Breast epithelium (tissue), 4 donors: ENCODE measurements at regions not wholly inside any gene's neighbourhood (a gene's known extent, or its start where the extent isn't known, plus 50 kb on each side); places are given as distances from the start of the nearest gene placed in this dataset.
"Not testable (repeated sequence)": the region's sequence is repeated elsewhere in the genome, so short reads cannot be mapped to it uniquely, and the experiment has no call there.

Source experiments
- DNase-seq, 2 donors: peaks; one replicate each; pipeline ENCODE4 v3.0.0-alpha.2; 2019; ENCODE audit warnings: low spot score in 2 of 2
- H3K27ac ChIP-seq, 2 donors: fragments of 200-600 bp; sonication (generic) in 1 of 2; one replicate each; pipeline ENCODE4 v1.5.1; 2016 to 2019; ENCODE audit warnings: mild to moderate bottlenecking in 1 of 2
- H3K27me3 ChIP-seq, 2 donors: fragments of 200-600 bp; sonication (generic) in 1 of 2; one replicate each; pipeline versions ENCODE4 v1.5.1 to v1.6.0; 2017 to 2019; ENCODE audit warnings: control low read depth in 1 of 2, mild to moderate bottlenecking in 1 of 2
- H3K36me3 ChIP-seq: fragments of 200-600 bp; one replicate; pipeline ENCODE4 v1.5.1; 2019
- H3K4me1 ChIP-seq, 2 donors: fragments of 200-600 bp; sonication (generic); one replicate each; pipeline ENCODE4 v1.5.1; 2016 to 2019; ENCODE audit warnings: control low read depth in 1 of 2
- H3K4me3 ChIP-seq, 3 donors: fragments of 200-600 bp; sonication (generic); 1 replicate in 2 of 3; 2 replicates in 1 of 3; pipeline ENCODE4 v1.5.1; 2016 to 2019; ENCODE audit warnings: mild to moderate bottlenecking in 3 of 3, moderate library complexity in 2 of 3
- H3K9me3 ChIP-seq, 2 donors: fragments of 200-600 bp; sonication (generic) in 1 of 2; one replicate each; pipeline ENCODE4 v1.5.1; 2016 to 2019; ENCODE audit warnings: control low read depth in 1 of 2
- intact Hi-C: fragments of 100-400 bp; cut with DNase I; formaldehyde crosslinking; loops from one replicate; pipeline ENCODE4 v1.15.1; 2023; ENCODE audit warnings: low total_unique reads

DNA sequence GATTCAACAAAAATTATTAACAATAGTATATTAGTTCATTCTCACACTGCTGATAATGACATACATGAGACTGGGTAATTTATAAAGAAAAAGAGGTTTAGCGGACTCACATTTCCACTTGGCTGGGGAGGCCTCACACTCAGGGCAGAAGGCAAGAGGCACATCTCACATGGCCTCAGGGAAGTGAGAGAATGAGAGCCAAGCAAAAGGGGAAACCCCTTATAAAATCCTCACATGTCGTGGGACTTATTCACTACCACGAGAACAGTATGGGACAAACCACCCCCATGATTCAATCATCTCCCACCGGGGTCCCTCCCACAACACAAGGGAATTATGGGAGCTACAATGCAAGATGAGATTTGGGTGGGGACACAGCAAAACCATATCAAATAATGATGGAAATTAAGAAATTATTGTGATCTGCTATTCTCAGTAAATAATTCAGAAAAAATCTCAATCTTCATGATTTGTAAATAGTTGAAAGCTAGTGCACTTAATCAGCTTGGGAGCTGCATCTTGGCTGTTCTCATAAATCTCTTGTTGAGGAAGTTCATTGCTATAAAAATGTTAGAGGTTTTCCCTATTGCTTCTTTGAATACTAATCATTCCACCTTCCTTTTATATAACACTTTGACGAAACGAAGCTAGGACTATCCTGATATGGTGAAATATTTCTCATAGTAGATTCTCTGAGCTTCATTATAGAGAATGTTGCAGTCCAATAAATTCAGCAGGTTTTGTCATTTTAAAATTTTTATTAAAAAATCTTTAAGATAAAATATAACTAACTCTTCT is 179.2 kb downstream of the SPDYE17 start:
- DNase-seq, H3K4me3 ChIP-seq, H3K36me3 ChIP-seq, H3K9me3 ChIP-seq, H3K27me3 ChIP-seq, intact Hi-C loops, H3K4me1 ChIP-seq, H3K27ac ChIP-seq: not testable (repeated sequence)

DNA sequence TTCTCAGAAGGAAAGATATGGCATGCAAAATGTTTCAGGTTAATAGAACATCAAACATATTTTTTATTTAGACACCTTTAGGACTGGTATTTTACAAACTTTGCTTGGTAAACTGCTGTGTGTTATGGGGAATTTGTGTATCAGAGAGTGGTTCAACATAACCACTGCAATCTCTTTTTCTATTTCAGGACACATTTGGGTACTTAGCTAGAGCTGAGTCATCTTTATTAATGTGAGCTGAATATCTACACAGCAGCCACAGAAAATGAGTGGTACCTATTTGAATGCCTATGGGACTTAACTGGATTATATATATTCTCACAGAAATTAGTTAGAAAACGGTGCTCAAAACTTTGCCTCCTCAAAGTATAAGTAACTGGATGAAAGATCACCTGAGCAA is 179.8 kb downstream of the SPDYE17 start:
- H3K36me3 ChIP-seq, intact Hi-C loops, H3K27ac ChIP-seq, DNase-seq, H3K27me3 ChIP-seq, H3K9me3 ChIP-seq, H3K4me3 ChIP-seq, H3K4me1 ChIP-seq: not testable (repeated sequence)

DNA sequence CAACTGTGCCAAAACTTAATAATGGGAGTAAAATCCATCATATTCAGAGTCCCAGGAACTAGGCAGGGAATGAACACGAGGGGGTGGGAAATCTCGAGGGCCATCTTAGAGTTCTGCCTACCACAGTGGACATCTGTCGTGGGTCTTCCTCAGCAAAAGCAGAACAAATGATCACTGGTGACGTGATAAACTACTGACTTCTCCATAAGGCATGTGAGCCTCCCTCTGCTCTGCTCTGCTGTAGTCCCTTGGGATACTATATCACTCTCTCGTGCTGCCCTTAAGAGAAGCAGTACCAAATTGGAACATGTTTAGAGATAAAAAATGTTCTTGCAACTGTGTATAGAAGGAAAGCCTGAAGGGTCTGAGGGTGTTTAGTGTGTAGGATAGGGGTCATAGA is 180.5 kb downstream of the SPDYE17 start:
- H3K9me3 ChIP-seq, H3K36me3 ChIP-seq, H3K4me3 ChIP-seq, DNase-seq, H3K4me1 ChIP-seq, H3K27me3 ChIP-seq, H3K27ac ChIP-seq, intact Hi-C loops: not testable (repeated sequence)

DNA sequence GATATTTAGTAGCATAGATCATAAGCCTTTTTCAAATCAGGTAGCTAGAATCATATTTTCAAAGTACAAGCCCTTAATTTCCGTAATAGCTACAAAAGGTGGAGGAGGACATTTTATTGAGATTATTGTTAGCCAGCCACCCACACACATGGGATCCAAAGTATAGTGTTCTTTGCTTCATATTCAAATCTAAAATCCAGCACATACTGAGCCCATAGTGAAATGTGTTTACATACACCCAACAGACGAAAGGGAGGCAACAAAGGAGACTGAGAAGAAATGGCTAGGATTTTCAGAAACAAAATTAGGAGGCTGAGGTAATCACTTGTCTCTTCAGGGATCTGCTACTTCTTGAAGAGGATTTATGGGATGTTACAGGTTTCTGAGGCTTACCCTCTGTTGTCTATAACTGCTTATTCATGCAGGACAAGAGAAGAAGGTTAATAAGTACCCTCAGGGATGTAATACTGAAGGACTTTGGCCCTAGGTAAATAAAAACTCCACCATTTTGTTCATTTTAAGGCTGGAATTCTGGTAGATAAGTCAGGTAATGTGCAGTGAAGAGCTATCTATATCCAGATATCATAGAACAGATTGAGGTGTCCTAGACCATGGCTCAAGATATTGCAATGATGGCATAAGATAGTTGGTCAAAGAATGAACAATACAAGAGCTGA is 182.1 kb downstream of the SPDYE17 start:
- DNase-seq, H3K4me1 ChIP-seq, H3K27me3 ChIP-seq, intact Hi-C loops, H3K4me3 ChIP-seq, H3K36me3 ChIP-seq, H3K9me3 ChIP-seq, H3K27ac ChIP-seq: not testable (repeated sequence)

DNA sequence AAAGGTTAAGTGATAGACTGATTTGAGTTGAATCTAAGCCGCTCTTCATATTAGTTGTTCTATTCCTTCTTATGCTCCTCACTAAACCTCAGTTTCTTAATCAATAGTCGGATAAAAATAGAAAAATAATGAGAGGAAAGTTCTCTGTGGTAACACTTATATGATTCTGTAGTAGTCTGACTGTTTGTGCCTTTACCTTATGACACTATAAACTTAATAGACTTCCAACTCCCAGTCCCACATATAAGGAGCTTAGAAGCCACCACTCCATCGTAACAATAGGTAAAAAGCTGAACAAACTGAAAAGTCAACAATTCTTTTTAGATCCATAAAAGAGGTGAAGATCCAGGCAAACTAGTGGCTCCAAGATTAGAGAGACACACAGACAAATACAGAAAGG is 192.3 kb downstream of the SPDYE17 start:
- H3K36me3 ChIP-seq, H3K4me1 ChIP-seq, H3K4me3 ChIP-seq, intact Hi-C loops, H3K9me3 ChIP-seq, DNase-seq, H3K27me3 ChIP-seq, H3K27ac ChIP-seq: not testable (repeated sequence)

DNA sequence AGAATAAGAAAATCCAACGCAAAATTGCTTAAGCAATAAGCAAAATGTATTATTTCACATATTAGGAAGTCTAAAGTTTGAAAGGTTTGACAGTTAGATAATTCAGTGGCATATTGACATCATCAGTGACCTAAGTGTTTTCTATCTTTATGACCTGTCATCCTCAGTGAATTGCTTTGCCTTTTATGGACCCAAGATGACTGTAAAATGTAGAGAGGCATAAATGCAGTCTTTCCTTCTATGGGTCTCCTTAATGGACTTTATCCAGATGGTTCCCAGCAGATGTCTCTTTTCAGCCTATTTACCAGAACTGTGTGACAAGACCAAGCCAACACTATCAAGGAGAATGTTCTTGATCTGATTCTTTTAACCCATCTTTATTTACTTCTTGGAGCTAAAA is 192.9 kb downstream of the SPDYE17 start:
- H3K4me1 ChIP-seq, H3K36me3 ChIP-seq, intact Hi-C loops, H3K27ac ChIP-seq, H3K27me3 ChIP-seq, H3K4me3 ChIP-seq, DNase-seq, H3K9me3 ChIP-seq: not testable (repeated sequence)

DNA sequence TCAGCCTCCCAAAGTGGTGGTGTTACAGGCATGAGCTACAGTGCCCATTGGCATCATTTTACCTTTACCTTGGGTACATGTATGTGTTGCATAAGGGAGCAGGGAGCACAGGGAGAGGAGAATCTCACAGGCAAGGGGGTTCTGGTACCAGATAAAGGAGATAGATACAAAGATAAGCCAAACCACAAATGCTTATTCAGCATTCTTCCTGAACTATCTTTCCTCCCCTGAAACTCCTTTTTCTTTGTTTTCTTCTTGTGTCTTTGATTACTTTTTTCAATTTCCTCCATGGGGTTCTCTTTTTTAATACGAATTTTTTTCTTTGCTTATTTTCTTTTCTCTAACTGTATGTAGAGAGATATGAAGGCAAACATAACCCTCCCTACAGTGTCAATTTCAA is 193.8 kb downstream of the SPDYE17 start:
- intact Hi-C loops, H3K27ac ChIP-seq, H3K36me3 ChIP-seq: not testable (repeated sequence)

DNA sequence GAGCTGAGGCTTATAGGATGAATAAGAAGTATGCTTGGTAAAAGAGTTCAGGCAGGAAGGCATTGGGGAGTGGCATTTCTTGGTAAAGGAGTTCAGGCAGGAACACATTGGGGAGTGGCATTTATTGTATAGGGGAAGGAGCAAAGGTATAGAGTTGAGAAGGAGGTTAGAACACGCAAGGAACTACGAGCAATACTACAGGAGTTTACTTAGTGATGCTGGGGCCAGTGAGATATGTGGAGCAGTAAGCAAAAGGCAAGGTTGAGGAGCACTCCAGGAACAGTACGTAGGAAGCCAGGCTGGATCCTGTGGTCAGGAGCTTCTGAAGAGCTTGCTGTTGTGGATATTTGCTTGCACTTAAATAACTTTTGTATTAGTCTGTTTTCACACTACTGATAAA is 202.2 kb upstream of the POMZP3 start:
- intact Hi-C loops, result not testable (repeated sequence)

More for the DNA sequence above, 193.8 kb downstream of the SPDYE17 start:
- not testable (repeated sequence) for DNase-seq, H3K4me1 ChIP-seq, H3K9me3 ChIP-seq, H3K27me3 ChIP-seq, H3K4me3 ChIP-seq

DNA sequence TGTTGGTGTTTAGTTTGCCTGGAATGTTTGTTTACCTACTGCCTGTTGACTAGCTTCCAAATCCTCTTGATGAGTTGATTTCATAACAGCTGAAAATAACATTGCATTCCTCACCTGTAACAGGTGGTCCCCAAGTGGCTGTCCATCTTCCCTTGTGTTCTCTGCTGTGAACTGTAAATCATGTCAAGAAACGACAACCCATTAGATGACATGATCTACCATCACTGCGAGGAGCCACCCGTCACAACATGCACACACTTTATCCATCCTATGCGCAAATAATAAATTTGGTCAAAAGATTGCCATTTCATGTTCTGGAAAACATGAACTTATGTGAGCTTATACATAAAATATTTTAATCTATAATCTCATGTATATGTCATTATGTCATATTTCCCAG is 199.1 kb upstream of the POMZP3 start:
- H3K9me3 ChIP-seq, H3K4me1 ChIP-seq, H3K27ac ChIP-seq, H3K36me3 ChIP-seq, intact Hi-C loops, H3K4me3 ChIP-seq, H3K27me3 ChIP-seq, DNase-seq: not testable (repeated sequence)

More for the DNA sequence above, 202.2 kb upstream of the POMZP3 start:
- not testable (repeated sequence) for DNase-seq, H3K9me3 ChIP-seq, H3K27me3 ChIP-seq, H3K4me3 ChIP-seq, H3K4me1 ChIP-seq, H3K27ac ChIP-seq, H3K36me3 ChIP-seq

DNA sequence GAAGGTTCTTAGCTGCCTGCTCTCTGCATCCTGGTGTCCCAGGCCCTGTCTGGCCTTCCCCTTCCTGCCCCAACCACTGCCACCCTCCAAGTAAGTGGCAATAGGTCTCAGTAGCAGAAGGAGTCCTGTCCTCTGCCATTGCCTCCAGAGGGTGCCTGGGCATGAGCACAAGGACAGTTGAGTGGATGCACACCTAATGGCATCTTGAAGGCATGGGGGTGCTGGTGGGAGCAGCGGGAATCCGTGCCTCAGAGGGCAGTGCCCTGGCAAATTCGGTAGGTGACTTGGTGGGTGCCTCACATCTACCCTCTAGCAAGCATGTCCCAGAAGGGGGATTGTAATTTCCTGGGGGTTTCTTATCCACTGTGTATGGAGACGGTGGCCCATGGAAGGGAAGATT is 182.8 kb upstream of the POMZP3 start:
- H3K36me3 ChIP-seq, intact Hi-C loops, H3K4me3 ChIP-seq, DNase-seq, H3K4me1 ChIP-seq, H3K27ac ChIP-seq, H3K9me3 ChIP-seq, H3K27me3 ChIP-seq: not testable (repeated sequence)

DNA sequence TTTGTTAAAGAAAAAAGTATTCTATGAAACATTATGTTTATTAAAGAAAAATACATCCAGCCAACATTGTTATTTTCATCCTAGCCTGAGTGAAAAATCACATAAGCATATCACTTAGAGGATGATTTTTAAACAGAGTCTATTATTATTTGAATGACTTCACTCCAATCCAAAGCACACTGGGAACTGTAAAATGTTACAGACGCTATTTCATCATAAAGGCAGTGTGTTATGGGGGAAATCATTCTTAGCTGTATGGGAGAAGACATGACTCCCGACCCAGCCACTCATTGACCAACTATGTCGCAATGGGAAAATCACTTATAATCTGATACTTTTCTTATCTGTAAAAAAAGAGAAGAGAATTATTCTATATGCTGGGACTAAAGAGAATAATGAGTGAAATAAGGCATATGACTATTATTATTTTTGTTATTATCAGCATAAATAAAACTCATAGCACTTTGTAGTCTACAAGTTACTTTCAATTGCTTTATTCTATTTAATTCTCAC is 180.6 kb upstream of the POMZP3 start:
- H3K4me1 ChIP-seq, DNase-seq, H3K9me3 ChIP-seq, H3K4me3 ChIP-seq, H3K27ac ChIP-seq, H3K27me3 ChIP-seq, H3K36me3 ChIP-seq, intact Hi-C loops: not testable (repeated sequence)

DNA sequence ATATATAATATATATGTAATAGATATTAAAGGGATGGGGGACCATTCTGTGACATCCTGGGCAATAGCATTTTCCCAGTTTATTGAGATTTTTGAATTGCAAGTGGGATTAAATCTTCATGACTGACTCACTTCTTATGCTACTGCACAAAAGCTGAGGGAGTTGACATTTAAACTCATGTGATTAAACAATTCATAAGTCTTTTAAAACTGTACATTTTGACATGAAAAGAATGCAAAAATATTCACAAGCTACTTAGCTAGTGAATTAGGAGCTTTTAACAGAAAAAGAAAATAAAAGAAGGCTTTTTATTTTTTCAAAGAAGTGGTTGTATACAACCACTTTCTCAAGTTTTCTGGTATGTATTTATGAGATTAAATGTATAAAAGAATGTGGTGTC is 179.4 kb upstream of the POMZP3 start:
- H3K4me1 ChIP-seq, intact Hi-C loops, DNase-seq, H3K27ac ChIP-seq, H3K4me3 ChIP-seq, H3K27me3 ChIP-seq, H3K9me3 ChIP-seq, H3K36me3 ChIP-seq: not testable (repeated sequence)

DNA sequence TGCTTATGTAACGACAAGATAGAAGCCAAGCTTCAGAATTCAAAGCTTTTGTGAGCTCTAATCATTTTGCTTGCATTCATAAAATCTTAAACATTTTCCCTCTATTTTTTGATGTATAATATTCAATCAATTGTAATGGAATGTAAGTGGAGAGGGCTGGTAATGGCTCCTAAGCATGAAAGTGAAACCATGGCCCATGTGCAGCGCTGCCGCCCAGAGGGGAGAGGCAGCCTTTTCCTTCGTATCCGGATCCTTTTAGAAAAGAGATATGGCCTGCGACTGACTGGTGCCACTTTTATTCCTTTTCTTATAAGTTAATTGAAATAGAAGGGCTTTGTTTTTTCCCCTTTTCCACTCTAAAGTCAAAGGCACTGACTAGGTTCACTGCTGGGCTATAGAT is 178.9 kb upstream of the POMZP3 start:
- H3K27me3 ChIP-seq, H3K27ac ChIP-seq, H3K36me3 ChIP-seq, H3K4me3 ChIP-seq, H3K9me3 ChIP-seq, DNase-seq, H3K4me1 ChIP-seq, intact Hi-C loops: not testable (repeated sequence)

DNA sequence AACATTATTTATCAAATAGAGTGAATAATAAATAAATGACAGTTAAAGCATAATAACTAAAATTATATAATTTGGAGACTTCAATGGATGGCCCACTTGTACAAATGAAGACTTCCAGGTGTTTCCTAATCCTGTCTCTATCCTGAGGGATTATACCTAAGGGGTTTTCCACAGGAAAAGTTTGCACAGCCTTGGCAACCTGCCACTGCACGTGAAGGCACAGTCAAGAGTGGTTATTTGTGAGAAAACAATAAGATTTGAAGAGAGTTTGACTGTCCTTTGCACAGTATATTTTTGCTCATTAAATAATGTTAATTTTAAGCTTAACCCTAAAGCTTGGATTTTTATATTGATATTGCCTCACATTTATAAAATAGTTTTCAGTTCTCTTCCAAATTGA is 178.2 kb upstream of the POMZP3 start:
- H3K4me1 ChIP-seq, H3K9me3 ChIP-seq, H3K36me3 ChIP-seq, intact Hi-C loops, H3K27me3 ChIP-seq, H3K27ac ChIP-seq, H3K4me3 ChIP-seq, DNase-seq: not testable (repeated sequence)
